GM12878 (cell line): ENCODE measurements at regions not wholly inside any gene's neighbourhood (a gene's known extent, or its start where the extent isn't known, plus 50 kb on each side); places are given as distances from the start of the nearest gene placed in this dataset.

Source experiments
- FOXM1 ChIP-seq: IDR thresholded peaks from 2 replicates; pipeline ENCODE4 v1.6.1; 2012; ENCODE audit warnings: low read depth, mild to moderate bottlenecking, inconsistent platforms, low read length, moderate library complexity
- TF ChIP-seq, protein P1 (sequence below), 3 experiments: IDR thresholded peaks in 2 of 3; conservative IDR thresholded peaks in 1 of 3; 2 replicates each; pipeline ENCODE4 v1.5.1; 2011; ENCODE audit warnings: low read depth in 3 of 3, low read length in 3 of 3, mild to moderate bottlenecking in 3 of 3, control low read depth in 2 of 3, moderate library complexity in 2 of 3, inconsistent platforms in 1 of 3, mixed read lengths in 1 of 3; ENCODE audit not compliant: control insufficient read depth in 2 of 3, insufficient read depth in 1 of 3; ENCODE audit errors: extremely low read depth in 1 of 3

- TF ChIP-seq, protein P1, sequence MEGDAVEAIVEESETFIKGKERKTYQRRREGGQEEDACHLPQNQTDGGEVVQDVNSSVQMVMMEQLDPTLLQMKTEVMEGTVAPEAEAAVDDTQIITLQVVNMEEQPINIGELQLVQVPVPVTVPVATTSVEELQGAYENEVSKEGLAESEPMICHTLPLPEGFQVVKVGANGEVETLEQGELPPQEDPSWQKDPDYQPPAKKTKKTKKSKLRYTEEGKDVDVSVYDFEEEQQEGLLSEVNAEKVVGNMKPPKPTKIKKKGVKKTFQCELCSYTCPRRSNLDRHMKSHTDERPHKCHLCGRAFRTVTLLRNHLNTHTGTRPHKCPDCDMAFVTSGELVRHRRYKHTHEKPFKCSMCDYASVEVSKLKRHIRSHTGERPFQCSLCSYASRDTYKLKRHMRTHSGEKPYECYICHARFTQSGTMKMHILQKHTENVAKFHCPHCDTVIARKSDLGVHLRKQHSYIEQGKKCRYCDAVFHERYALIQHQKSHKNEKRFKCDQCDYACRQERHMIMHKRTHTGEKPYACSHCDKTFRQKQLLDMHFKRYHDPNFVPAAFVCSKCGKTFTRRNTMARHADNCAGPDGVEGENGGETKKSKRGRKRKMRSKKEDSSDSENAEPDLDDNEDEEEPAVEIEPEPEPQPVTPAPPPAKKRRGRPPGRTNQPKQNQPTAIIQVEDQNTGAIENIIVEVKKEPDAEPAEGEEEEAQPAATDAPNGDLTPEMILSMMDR (IDR thresholded peaks at IDR 0.05 in 2 of 3, conservative IDR thresholded peaks at IDR 0.05 in 1 of 3; ENCODE audit: control insufficient read depth in 2 of 3, extremely low read depth in 1 of 3, insufficient read depth in 1 of 3, low read depth in 3 of 3, low read length in 3 of 3): no peak
- TF ChIP-seq FOXM1: no peak
Observed at GRCh38 chr12:87363497-87364084, 665.6 kb downstream of the C12orf50 start.
